GM12878 (cell line): ENCODE measurements at regions not wholly inside any gene's neighbourhood (a gene's known extent, or its start where the extent isn't known, plus 50 kb on each side); places are given as distances from the start of the nearest gene placed in this dataset.

Experiments
- ATAC-seq: fragments of 200-7000 bp; cut with Tn5 transposase; 3 replicates; pipeline ENCODE4 v1.9.1; 2020; ENCODE audit warnings: mild to moderate bottlenecking, moderate library complexity
- BruUV-seq: library from RNA; stranded (reverse); fragments of 400-500 nt; replicated peaks from 2 replicates; lab custom pipeline; 2021; lab: Mats Ljungman, UMichigan
- CTCF ChIA-PET: fragments of 300-600 bp; sonication (Branson Sonifier 250); formaldehyde crosslinking; extraction: SDS; loops from one replicate; lab custom pipeline; 2021; ENCODE audit warnings: inconsistent platforms; lab: Yijun Ruan, JAX
- POLR2A ChIA-PET: fragments of 350-600 bp; formaldehyde crosslinking; extraction: SDS; loops from one replicate; lab custom pipeline; 2021; ENCODE audit warnings: inconsistent platforms; lab: Charles Lee
- RAD21 ChIA-PET: fragments of 300-600 bp; sonication (Branson Sonifier 250); formaldehyde crosslinking; loops from one replicate; lab custom pipeline; 2023; ENCODE audit warnings: antibody characterized with exemption; ENCODE audit not compliant: unreplicated experiment; lab: Charles Lee
- SMC1A ChIA-PET: fragments of 300-600 bp; sonication (Branson Sonifier 250); formaldehyde crosslinking; loops from one replicate; lab custom pipeline; 2023; ENCODE audit not compliant: unreplicated experiment, uncharacterized antibody; lab: Charles Lee
- DNase-seq: peaks from one replicate; pipeline ENCODE4 v3.0.0-alpha.2; 2011; ENCODE audit warnings: low read depth, low spot score
- FAIRE-seq: peaks from 3 replicates; lab custom pipeline; 2011; peaks lifted over from hg19 to GRCh38; lab: Jason Lieb, UNC
- H2AFZ ChIP-seq: 2 replicates; pipeline ENCODE4 v1.6.0; 2011; ENCODE audit warnings: low read depth, low read length, control low read depth; ENCODE audit not compliant: control insufficient read depth
- H3K27ac ChIP-seq: 2 replicates; pipeline ENCODE4 v1.5.1; 2011; ENCODE audit warnings: control low read depth; ENCODE audit not compliant: control insufficient read depth, insufficient read depth
- H3K27me3 ChIP-seq, 2 experiments: replicated peaks in 1 of 2; 2 replicates each; pipeline versions ENCODE4 v1.6.0 to v1.6.1; 2011; ENCODE audit warnings: low read length in 1 of 2; ENCODE audit not compliant: control insufficient read depth in 2 of 2, insufficient read depth in 2 of 2
- H3K36me3 ChIP-seq, 2 experiments: 2 replicates each; pipeline ENCODE4 v1.5.1; 2011; ENCODE audit warnings: low read length in 1 of 2; ENCODE audit not compliant: control insufficient read depth in 2 of 2, insufficient read depth in 2 of 2
- H3K4me1 ChIP-seq: 2 replicates; pipeline ENCODE4 v1.6.1; 2011; ENCODE audit warnings: mild to moderate bottlenecking, low read length, moderate library complexity, mixed read lengths; ENCODE audit not compliant: control insufficient read depth, insufficient read depth
- H3K4me2 ChIP-seq: 2 replicates; pipeline ENCODE4 v1.6.0; 2011; ENCODE audit warnings: control low read depth; ENCODE audit not compliant: control insufficient read depth, insufficient read depth
- H3K4me3 ChIP-seq: fragments of 200-600 bp; sonication (generic); 2 replicates; pipeline ENCODE4 v1.5.1; 2016
- H3K79me2 ChIP-seq: 2 replicates; pipeline ENCODE4 v1.6.0; 2011; ENCODE audit warnings: low read length; ENCODE audit not compliant: control insufficient read depth, insufficient read depth
- H3K9ac ChIP-seq: 2 replicates; pipeline ENCODE4 v1.8.0; 2011; ENCODE audit warnings: low read length, control low read depth, mixed read lengths; ENCODE audit not compliant: control insufficient read depth, insufficient read depth
- H3K9me3 ChIP-seq: replicated peaks from 3 replicates; pipeline ENCODE4 v1.5.1; 2011; ENCODE audit warnings: mild to moderate bottlenecking, low read length; ENCODE audit not compliant: control insufficient read depth, insufficient read depth
- H4K20me1 ChIP-seq: 2 replicates; pipeline ENCODE4 v1.6.0; 2011; ENCODE audit not compliant: control insufficient read depth, insufficient read depth
- BRCA1 ChIP-seq: IDR thresholded peaks from 2 replicates; pipeline ENCODE4 v1.6.1; 2011; ENCODE audit warnings: low read depth, low read length, improper control_type of control experiment
- MYB ChIP-seq: fragments of 150-350 bp; IDR thresholded peaks from 2 replicates; pipeline ENCODE4 v1.6.1; 2014; ENCODE audit warnings: mild to moderate bottlenecking, low read depth, low read length, borderline replicate concordance
- ZBTB11 ChIP-seq: fragments of 450-650 bp; formaldehyde crosslinking; IDR thresholded peaks from 2 replicates; pipeline ENCODE4 v1.5.0; 2022; ENCODE audit warnings: mild to moderate bottlenecking, missing genetic modification characterization
- ZBTB40 ChIP-seq: fragments of 450-650 bp; IDR thresholded peaks from 2 replicates; pipeline ENCODE4 v1.6.1; 2016; ENCODE audit warnings: mild to moderate bottlenecking, moderate library complexity, borderline replicate concordance
- ZNF217 ChIP-seq: fragments of 450-650 bp; IDR thresholded peaks from 2 replicates; pipeline ENCODE4 v1.6.1; 2017; ENCODE audit warnings: antibody characterized with exemption, mild to moderate bottlenecking
- ZNF687 ChIP-seq: fragments of 450-650 bp; IDR thresholded peaks from 2 replicates; pipeline ENCODE4 v1.6.1; 2017; ENCODE audit warnings: mild to moderate bottlenecking, moderate library complexity
- ZSCAN29 ChIP-seq: fragments of 450-650 bp; IDR thresholded peaks from 2 replicates; pipeline ENCODE4 v1.6.1; 2017; ENCODE audit warnings: mild to moderate bottlenecking, moderate library complexity
- WGBS: methylation state at CpG from one replicate; pipeline ENCODE4 v1.1.6; 2016; ENCODE audit warnings: low lambda C conversion rate; ENCODE audit not compliant: insufficient replicate concordance, insufficient coverage; ENCODE audit errors: missing lambda C conversion rate; 5-methylcytosine and 5-hydroxymethylcytosine counted together
- in situ Hi-C: fragments of 300-500 bp; cut with MboI; formaldehyde crosslinking; loops from 9 replicates; pipeline ENCODE4 v1.14.3; 2018; ENCODE audit warnings: mixed read lengths
- intact Hi-C: fragments of 100-400 bp; cut with micrococcal nuclease; formaldehyde crosslinking; loops from one replicate; pipeline ENCODE4 v1.14.2; 2022; ENCODE audit not compliant: unreplicated experiment
- TF ChIP-seq, protein P1 (sequence below): fragments of 450-650 bp; IDR thresholded peaks from 2 replicates; pipeline ENCODE4 v1.6.1; 2017; ENCODE audit warnings: mild to moderate bottlenecking, moderate library complexity

DNA sequence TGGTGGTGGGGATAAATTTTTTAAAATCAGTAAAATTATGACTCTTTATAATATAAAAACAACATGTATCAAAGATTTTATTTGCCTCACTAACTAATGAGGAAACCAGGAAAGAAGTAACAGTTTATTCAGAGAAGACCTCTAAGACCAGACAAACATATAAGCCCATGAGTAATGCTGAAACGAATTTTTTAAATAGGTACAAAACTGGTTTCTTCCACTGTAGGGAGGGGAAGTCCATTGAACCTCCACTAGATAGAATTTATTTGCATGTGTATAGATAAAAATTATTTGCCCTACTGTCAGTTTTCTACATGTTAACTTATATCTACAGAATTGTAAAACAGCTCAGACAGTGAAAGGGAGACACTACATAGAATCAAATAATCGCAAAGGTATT lies 86.8 kb downstream of the ZC3H11B start:
- RAD21 ChIA-PET = no interaction called here
- no peaks in the 10 kb centered on the region for H4K20me1 ChIP-seq
- POLR2A ChIA-PET = no interaction called here
- TF ChIP-seq ZSCAN29 = no peak
- no peak for TF ChIP-seq ZBTB40
- no peak for TF ChIP-seq MYB
- TF ChIP-seq BRCA1 = no peak
- TF ChIP-seq ZNF217 = no peak
- TF ChIP-seq ZNF687 = no peak
- TF ChIP-seq, protein P1, sequence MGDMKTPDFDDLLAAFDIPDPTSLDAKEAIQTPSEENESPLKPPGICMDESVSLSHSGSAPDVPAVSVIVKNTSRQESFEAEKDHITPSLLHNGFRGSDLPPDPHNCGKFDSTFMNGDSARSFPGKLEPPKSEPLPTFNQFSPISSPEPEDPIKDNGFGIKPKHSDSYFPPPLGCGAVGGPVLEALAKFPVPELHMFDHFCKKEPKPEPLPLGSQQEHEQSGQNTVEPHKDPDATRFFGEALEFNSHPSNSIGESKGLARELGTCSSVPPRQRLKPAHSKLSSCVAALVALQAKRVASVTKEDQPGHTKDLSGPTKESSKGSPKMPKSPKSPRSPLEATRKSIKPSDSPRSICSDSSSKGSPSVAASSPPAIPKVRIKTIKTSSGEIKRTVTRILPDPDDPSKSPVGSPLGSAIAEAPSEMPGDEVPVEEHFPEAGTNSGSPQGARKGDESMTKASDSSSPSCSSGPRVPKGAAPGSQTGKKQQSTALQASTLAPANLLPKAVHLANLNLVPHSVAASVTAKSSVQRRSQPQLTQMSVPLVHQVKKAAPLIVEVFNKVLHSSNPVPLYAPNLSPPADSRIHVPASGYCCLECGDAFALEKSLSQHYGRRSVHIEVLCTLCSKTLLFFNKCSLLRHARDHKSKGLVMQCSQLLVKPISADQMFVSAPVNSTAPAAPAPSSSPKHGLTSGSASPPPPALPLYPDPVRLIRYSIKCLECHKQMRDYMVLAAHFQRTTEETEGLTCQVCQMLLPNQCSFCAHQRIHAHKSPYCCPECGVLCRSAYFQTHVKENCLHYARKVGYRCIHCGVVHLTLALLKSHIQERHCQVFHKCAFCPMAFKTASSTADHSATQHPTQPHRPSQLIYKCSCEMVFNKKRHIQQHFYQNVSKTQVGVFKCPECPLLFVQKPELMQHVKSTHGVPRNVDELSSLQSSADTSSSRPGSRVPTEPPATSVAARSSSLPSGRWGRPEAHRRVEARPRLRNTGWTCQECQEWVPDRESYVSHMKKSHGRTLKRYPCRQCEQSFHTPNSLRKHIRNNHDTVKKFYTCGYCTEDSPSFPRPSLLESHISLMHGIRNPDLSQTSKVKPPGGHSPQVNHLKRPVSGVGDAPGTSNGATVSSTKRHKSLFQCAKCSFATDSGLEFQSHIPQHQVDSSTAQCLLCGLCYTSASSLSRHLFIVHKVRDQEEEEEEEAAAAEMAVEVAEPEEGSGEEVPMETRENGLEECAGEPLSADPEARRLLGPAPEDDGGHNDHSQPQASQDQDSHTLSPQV = no peak
- no peak for TF ChIP-seq ZBTB11 (CRISPR knock-in tag)

More for the DNA sequence above, 86.8 kb downstream of the ZC3H11B start:
- 76% methylated on average over 2 of the region's 2 CpGs for WGBS
- H3K9ac ChIP-seq = no peak overlapping the region
- H3K27me3 ChIP-seq = no peaks in the 10 kb centered on the region
- ChIA-PET CTCF (no interaction called here), SMC1A (no interaction called here)
- H3K4me3 ChIP-seq = no peak overlapping the region
- no peak overlapping the region for H2AFZ ChIP-seq
- H3K27ac ChIP-seq = no peak overlapping the region
- no TSS peak for BruUV-seq
- no peak for FAIRE-seq
- H3K79me2 ChIP-seq = no peaks in the 10 kb centered on the region
- ATAC-seq = no peak
- in situ Hi-C loops (no loop called here), intact Hi-C loops (no loop called here)
- H3K4me2 ChIP-seq = no peak overlapping the region
- no peaks in the 10 kb centered on the region for H3K4me1 ChIP-seq
- no peaks in the 10 kb centered on the region for H3K36me3 ChIP-seq
- no peaks in the 10 kb centered on the region for H3K9me3 ChIP-seq
- DNase-seq = no peak
